ENCODE measurements at regions not wholly inside any gene's neighbourhood (a gene's known extent, or its start where the extent isn't known, plus 50 kb on each side); places are given as distances from the start of the nearest gene placed in this dataset.

- no peak for TF ChIP-seq USF2 (CRISPR knock-in tag; IDR thresholded peaks at IDR 0.05)
- TF ChIP-seq, protein P1, sequence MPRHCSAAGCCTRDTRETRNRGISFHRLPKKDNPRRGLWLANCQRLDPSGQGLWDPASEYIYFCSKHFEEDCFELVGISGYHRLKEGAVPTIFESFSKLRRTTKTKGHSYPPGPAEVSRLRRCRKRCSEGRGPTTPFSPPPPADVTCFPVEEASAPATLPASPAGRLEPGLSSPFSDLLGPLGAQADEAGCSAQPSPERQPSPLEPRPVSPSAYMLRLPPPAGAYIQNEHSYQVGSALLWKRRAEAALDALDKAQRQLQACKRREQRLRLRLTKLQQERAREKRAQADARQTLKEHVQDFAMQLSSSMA (CRISPR knock-in tag; IDR thresholded peaks at IDR 0.05): no peak
- no peak for TF ChIP-seq CTCF (IDR thresholded peaks at IDR 0.05 in 2 of 3, conservative IDR thresholded peaks at IDR 0.05 in 1 of 3; ENCODE audit: insufficient read depth in 2 of 3, low read depth in 1 of 3, low read length in 3 of 3)
- TF ChIP-seq NCOA2 (IDR thresholded peaks at IDR 0.05; ENCODE audit: partially characterized antibody in 2 of 2): no peak
- no peak for TF ChIP-seq TAF1 (IDR thresholded peaks at IDR 0.05; ENCODE audit: control insufficient read depth, extremely low read depth, insufficient read depth, low read length, severe bottlenecking)
- TF ChIP-seq ZNF174 (CRISPR knock-in tag; IDR thresholded peaks at IDR 0.05): no peak
- TF ChIP-seq, protein P2, sequence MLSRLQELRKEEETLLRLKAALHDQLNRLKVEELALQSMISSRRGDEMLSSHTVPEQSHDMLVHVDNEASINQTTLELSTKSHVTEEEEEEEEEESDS (CRISPR knock-in tag; IDR thresholded peaks at IDR 0.05): no peak
- no peak for TF ChIP-seq ZFP36 (IDR thresholded peaks at IDR 0.05; ENCODE audit: low read depth, low read length, partially characterized antibody)
These were observed 513.4 kb downstream of the KCNT2 start (continued) for GRCh38 chr1:196094821-196095220.

All from K562 (cell line).